Hematopoietic multipotent progenitor cell treated with erythropoietin and hydrocortisone succinate and interleukin-3 and kit ligand, for 6 days (in vitro differentiated cells): ENCODE measurements at regions not wholly inside any gene's neighbourhood (a gene's known extent, or its start where the extent isn't known, plus 50 kb on each side); places are given as distances from the start of the nearest gene placed in this dataset.
A peak's percentile ranks its signal among the peaks of the same experiment; 100 is the strongest.

ENCODE experiments used
- DNase-seq: peaks from one replicate; pipeline ENCODE4 v3.0.0-alpha.2; 2015

DNA sequence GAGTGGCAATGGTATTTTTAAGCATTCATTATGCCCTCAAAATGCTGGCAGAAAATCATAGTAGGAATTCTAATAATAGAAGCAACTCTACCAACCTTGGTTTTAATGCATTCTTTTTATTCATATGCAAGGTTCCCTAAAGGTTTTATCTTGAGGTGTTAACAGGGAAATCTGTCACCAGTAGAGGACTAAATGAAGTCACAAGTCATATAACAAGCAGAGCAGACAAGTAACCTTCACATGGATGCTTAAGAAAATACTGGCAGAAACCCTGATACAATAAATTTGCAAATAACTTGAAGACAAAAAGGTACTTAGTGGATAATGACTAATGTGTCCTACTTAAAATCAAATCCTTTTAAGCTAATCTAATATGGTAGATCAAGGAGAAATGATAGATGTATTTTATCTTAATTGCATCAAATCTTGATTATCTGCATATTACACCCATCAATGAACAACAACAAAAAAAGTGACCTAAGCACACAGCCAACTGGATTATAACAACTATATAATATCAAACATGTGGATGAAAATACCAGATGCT, 73.3 kb downstream of the RFC3 start:
- DNase-seq = no peak

DNA sequence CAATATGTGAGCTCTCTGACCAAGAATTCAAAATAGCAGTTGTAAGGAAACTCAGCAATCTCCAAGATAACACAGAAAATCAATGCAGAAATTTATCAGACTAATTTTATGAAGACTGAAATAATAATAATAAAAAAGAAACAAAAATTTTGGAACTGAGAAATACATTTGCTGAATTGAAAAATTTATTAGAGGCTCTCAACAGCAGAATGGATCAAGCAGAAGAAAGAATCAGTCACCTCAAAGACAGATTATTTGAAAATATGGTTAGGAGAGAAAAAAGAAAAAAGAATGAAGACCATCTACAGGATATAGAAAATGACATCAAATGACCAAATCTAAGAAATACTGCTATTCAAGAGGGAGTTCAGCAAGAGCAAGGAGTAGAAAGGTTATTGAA, 75.6 kb downstream of the RFC3 start:
- DNase-seq = no peak

DNA sequence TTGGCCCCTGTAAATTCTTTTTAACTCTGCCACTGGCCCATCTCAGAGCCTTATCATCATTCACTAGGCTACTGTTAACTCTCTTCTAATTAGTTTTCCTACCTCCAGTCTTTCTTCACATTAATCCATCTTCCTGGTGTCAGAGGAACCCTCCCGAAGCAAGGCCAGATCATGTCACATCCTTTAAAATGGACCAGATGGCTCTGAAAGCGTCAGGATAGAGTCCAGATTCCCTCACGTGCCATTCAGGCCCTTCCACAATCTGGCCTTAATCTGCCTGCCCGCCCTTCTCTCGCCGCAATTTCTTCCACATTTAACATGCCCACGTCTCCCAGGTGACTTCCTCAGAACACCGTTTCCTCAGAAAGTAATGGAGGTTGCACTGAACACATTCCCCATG, 86.5 kb downstream of the RFC3 start:
- DNase-seq = no peak

DNA sequence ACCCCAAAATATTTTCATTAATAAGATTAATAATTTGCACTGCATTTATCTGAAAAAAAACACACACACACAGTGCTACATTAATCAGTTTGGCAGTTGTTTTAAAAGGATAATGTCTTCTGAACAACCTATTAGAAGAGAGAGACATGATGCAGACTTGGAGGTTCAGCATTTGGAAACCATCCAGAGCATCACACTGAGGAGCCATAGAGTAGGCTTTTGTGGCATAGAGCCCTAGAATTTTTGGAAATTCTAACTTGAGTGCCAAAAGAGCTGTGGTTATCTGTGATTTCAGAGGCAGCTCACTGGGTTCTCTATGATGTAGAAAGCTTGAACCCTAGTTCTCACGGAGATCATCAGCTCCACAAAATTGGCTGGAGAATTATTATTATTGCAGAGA, 90.2 kb downstream of the RFC3 start:
- DNase-seq = no peak

DNA sequence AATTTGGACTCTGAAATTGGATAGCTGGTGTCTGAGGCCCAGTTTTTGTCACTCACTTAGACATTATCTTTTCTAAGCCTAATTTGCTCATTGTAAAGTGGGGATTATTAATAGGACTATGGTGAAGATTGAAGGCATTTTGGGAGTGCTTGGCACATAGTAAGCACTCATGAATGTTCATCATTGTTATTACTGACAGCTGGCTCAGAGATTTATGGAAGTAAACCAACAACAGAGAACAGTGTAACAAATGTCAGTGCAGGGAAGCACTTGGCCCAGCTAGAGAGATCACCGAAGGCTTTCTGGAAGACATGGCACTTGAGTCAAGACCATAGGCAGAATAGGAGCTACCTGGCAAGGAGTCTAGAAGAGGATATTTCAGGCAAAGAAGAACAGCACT, 92.3 kb downstream of the RFC3 start:
- DNase-seq = no peak

DNA sequence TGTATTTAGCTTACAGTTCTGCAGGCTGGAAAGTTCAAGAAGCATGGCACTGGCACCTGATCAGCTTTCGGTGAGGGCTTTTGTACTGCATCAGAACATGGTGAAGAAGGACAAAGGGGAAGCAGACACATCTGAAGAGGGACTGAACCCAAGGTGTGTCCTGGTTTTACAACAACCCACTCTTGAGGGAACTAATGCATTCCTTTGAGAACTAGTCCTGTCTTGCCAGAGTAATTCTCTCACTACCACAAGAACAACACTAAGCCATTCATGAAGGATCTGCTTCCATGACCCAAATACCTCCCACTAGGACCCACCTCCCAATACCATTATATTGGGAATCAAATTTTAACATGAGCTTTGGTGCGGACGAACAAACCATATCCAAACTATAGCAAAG, 93.6 kb downstream of the RFC3 start:
- DNase-seq = no peak

DNA sequence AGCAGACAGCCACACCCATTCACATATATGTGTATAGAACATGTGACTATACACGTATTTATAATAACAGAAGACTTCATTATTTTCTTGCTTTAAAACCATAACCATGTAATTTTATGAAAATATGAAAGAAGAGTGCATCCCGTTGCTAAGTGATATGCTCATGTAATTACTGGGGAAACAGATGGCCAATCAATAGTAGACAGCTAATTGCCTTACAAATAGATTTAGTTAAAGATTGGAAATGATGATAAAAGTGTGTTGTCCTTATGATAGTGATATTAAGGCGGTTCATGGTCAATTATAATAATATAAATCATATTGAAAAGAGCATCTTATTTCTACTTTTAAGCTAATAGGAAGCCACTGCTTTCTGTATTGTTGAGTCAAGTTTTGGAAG, 95.9 kb downstream of the RFC3 start:
- DNase-seq = no peak

DNA sequence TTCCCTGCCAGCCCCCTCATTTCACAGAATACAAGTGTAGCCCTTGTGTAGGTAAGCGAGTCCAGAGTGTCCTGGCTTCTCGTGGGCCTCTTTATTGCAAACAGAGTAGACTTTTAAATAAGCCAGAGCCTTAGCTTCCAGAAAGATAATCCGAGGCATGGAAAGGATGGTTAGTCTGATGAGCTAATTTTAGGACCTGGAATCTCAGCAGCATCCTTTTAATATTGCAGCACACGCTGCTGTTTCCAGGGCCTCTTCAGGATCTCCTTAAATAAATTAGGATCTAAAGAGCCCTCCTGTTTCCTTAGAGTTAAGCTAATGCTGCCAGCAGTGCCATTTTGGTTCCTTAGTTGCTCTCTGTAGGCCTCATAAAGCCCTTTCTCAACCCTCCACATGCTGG, 99.2 kb downstream of the RFC3 start:
- DNase-seq = no peak

DNA sequence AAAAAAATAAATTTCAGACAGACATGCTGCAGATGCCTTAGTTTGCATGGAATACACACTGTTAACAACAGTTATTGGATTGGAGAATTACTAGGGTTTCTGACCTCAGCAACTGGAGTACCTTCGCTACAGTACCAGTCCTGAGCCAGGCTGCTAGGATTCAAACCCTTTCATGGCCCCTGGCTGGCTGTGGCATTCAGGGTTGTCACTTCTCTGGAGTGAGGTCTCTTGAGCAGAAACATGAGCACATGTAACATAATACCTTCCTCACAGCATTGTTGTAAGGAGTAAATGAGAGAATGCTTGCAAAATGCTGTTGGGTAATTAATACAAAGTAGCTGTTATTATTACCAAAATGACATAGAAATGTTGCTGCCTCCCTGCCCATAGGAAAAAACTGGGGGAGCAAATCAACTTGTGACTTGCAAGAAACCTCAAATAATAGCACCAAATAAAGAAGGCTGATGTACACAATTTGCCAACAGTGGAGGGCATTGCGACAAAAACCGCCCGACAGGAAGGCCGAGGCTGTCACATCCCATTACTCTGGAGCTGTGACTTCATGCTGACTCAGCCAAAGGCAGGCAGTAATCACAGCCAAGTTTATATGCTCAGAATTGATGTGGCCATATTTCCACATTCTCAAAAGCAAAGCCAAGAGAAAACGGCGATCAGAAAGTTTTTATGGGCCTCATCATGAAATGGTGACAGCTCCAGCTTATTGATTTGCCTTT, 100.4 kb downstream of the RFC3 start:
- no peak for DNase-seq

DNA sequence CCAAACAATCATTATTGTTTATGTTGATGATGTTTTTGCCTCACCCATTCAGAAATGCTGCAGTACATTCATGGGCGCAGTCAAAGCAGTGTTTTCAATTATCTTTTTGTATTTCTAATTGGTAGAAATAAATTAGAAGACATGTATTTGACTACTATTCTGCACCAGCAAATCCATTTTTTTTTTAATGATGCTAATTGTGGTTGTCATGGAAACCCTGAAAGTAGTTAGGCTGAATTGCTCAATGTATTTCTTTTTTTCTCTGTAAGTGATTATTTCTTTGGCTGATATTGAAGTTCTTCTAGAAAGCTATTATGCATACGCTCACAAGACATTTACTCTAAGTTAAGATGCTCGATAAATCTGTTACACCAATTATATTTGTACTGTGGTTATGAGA, 101.2 kb downstream of the RFC3 start:
- no peak for DNase-seq

DNA sequence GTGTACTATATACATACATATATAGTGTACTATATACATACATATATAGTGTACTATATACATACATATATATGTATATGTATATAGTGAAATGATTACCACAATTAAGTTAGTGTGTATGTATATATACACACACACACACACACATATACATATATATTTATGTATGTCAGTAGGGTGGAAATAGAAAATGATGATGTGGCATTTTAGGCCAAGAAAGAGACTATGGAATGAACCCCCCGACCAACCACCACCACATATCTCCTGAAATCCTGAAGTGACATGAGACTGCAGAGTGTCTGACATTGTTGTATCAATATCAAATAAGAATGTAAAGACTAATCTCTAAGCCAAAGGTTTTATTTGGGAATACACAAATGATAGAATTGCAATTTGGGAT, 107.6 kb downstream of the RFC3 start:
- no peak for DNase-seq

DNA sequence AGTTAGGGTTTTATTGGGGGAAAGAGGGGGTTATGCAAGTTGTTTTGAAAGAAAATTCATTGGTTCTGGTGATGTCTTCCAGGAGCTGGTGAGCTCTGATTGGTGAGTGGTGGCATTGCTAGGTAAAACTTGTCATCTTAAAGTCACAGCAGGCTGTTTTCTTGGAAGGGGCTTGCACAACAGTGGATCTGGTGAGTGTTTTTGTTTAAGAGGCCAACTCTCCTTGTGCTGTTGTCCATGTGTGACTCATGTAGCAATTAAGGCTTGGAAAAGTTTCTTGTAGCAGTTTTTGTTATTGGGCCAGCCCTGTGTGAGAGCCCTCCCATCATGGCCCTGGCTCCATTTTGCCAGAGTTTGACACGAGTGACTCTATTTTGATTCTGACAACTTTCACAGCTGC, 109.4 kb downstream of the RFC3 start:
- DNase-seq = no peak

DNA sequence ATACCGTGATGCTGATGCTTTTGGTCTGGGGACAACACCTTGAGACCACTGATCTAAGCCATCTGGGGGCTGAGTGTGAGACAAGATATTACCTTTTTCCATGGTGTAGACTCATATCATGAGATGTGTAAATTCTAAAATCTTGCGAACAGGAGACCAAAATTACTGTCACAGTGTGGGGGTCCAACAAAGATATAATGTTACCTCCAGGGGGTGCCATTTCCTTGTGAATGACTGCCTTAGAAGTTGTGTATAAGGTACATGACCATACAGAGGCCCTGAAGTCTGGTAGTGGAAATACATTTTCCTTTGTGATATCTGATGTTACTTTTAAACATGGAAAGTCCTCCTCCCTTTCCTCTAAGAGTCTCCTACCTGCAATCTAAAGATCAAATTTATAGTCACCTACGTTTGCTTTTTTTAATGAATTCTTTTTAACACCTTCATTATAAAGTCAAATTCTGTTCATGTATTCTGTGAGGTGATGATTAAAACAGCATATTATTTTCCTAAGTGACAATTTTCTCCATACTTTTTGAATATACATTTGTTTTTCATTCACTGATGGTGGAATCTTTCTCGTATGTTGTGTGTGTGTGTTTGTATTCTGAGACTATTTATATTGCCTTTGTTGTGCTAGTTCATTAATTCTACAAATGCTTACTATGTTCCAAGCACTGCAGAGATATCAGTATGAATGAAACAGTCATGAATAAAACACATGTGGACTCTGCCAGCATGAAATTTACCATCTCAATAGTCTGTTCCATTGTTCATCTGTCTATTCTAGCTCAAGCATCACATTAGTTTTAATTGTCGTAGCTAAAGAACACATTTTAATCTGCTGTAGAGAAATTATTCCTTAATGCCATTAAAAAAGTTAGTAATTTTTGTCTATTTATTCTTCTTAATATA, 113.7 kb downstream of the RFC3 start:
- DNase-seq = peak; percentile 75

DNA sequence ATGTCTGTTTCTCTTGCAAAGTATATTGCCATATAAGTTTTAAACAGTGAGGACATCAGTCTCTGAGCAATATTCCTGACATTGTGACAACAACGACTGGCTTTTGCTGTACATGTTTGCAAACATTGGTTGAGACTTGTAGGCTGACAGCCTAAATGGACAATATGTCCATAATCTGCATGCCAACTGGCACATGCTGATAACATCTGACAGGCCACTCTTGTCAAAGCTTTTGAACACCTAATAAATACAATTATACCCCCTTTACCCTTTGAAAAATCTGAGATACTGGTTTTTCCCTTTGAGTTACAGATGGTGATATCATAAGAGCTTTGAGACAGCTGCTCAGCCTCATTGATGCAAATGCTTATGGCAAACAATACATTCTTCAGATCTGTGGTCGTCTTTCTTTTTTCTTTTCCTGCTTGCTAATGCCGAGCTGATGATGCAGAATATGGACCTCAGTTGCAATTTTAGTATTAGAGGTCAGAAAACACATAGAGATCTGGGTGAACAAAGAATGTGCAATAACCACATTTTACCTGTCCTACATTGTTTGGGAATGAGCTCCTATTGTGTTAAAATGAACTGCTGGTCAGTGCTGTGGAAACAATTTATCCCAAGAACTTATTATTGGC, 114.9 kb downstream of the RFC3 start:
- DNase-seq = no peak

DNA sequence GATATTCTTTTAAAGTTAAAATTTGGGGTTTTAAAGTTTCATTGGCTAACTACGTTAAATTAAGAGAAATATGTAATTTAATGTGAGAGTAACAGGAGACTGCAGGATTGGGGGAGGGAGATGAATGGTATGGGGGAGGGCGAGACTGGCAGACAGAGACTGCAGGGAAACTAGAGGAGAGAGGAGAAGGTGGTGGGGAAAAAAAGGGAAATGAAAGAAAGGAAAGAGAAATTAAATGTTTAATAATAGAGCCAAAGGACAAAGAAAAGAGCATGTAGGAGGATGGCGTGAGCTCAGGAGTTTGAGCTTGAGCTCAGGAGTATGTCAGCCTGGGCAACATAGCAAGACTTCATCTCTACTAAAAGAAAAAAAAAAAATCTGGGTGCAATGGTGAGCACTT, 115.9 kb downstream of the RFC3 start:
- no peak for DNase-seq

DNA sequence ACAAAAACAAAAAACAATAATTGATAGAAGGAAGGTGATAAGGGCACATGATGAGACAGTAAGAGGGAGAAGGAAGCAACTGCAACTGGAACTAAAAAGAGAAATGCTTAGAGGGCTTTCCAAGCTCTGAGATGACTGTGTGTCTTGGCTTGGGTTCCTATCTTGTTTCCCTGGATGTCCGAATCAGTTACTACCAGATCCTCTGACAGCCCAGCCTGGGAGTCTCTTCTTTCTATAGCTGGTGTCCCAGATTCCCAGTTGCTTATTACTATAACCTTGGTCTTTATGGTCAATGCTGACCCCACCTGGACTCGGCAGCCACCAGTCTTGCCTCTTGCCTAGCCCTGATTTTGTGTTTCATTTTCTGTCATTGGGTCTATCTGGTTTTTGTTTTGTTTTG, 116.4 kb downstream of the RFC3 start:
- no peak for DNase-seq

DNA sequence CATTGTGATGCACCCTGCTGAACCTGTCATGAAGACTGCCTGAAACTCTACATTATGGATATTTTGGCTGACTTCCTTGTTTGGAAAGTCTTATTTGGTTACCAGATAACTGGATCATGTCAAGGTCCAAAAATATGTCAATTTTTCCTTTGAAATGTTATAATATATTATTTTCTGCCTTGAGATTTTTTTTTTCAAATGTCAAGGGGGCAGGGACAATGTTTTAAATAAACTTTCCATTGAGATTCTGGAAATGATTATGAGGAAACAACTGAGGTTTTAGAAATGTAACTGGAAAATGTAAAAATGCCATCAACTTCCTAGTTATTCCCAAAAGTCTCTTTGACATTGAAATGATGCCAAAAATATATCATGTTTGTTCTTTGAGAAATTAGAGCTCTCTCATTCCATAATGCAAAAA, 117.0 kb downstream of the RFC3 start:
- DNase-seq = no peak

DNA sequence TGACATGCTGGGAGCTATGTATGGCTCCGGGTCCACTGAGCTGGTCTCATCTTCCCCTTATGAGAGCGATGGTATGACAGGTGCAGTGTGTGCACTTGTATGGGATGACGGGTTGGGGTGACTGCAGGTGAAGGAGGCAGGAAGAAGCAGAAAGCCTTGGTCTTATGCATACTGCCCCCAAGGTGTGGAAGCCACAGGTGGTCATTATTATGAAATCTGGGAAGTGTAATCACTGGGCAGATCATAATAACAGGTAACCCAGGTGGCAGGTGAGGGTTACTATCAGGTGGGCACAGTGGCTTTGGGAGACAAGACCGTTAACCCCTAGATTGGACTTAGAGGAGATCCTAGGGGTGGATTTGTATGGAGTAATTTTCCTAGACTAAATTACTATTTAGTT, 118.0 kb downstream of the RFC3 start:
- no peak for DNase-seq

DNA sequence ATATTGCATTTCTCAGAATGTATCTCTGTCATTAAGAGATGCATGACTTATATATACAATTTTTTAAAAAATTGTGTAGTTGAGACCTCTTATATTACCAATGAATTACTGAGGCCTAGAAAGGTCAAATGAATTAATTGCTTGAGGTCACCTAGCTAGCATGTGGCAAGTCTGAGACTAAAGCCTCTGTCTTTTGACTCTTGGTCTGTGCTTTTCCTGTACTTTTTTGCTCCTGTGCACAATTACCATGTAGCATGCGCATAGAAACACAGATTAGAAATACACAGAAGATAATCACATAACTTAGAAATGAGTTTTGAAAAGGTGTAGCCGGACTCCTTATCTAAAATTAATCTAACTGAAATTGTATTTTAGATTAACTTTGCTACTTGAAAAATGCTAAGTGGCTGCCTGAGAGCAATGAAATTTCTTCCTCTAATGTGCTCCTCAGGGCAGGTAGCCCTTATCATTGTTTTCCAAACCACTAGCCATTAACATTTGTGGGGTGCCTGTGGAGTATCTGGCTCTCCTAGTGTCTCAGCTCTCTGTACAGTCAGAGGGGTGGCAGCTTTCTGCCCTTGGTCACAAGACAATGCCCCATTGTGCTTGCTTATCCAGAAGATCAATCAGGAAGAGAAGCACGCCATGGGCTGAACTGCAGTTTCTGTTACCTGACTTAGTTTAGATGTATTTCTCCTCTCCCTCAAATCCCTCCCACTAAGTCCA, 119.6 kb downstream of the RFC3 start:
- DNase-seq = no peak

DNA sequence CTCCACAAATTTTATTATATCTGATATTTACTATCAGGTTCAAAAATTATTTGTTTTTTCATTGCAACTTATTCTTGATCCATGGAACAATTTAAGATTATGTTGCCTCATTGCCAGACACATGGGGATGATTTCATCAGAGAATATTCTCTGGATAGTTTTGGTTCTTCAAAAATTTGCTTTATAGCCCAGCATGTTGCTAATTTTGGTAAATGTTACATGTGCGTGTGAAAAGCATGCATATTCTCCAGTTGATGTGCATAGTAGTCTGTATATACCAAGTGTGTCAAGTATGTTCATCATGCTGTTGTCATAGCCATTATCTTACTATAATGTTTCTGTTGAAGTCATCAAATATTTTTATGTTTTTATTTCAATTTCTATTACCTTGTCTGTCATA, 122.3 kb downstream of the RFC3 start:
- DNase-seq = no peak

DNA sequence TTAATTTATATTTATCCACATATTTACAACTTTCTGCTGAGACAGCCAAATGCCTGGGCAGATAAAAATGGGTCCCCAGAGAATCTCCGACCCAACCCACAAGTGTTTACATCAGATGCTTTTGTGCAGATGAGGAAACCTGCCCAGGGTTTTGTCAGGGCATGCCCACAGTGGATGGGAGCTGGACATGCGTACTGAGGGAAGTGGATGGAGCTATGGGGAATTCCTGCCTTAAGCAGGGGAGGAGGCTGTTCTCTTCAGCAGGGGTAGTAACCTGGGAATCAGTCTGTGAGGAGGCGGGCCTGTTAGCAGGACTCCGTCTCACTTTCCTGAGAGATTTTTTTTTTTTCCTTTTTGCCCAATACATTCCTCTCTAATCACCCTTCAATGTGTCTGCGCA, 122.9 kb downstream of the RFC3 start:
- no peak for DNase-seq

DNA sequence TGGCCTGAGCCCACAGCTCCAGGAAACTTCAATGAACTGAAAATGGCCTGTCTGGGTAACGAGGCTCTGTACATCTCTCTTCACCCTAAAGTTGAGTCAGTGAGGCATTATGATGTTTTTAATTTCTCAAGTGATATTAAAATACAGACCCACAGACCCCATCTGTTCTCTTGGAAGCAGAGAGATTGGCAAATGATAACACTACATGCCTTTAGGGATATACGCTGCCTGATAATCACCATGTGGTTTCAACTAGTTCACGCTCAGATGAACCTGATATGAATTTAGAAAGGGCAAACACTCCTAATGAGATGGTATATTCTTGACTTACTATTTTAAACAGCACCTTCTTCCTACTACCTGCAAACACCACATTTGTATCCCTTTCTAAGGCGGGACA, 127.5 kb downstream of the RFC3 start:
- no peak for DNase-seq

DNA sequence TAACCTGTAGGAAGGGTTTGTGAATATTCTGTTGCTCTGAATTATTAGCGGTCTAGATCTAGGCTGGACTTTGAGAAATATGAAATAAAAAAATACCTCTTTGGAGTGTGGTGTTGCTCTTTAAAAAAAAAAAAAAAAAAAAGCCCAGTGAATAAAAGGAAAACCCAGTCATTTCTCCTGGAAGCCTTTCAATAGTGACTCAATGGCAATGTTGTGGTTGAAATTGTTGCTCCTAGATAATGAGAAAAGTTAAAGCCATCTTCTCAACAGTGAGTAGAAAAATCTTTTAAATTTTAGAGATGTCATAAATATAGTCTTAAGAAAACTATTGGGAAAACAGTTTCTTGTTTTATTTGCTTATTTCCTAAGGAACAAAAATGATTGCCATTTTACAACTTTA, 135.3 kb downstream of the RFC3 start:
- DNase-seq = no peak
